ENCODE measurements at regions not wholly inside any gene's neighbourhood (a gene's known extent, or its start where the extent isn't known, plus 50 kb on each side); places are given as distances from the start of the nearest gene placed in this dataset.

GRCh38 chr2:49834433-49834832 is 680.1 kb upstream of the FSHR start:
- no peak for DNase-seq (ENCODE audit: low read depth)
- no peak for TF ChIP-seq CTCF (IDR thresholded peaks at IDR 0.05; ENCODE audit: insufficient read depth, low read depth, low read length)
- no peak overlapping the region for H3K4me3 ChIP-seq (ENCODE audit: low read depth, low read length)

GRCh38 chr2:49832555-49832954 is 678.2 kb upstream of the FSHR start:
- TF ChIP-seq CTCF (IDR thresholded peaks at IDR 0.05; ENCODE audit: insufficient read depth, low read depth, low read length) = no peak
- no peak for DNase-seq (ENCODE audit: low read depth)
- no peak overlapping the region for H3K4me3 ChIP-seq (ENCODE audit: low read depth, low read length)

- no peak for TF ChIP-seq CTCF (IDR thresholded peaks at IDR 0.05; ENCODE audit: insufficient read depth, low read depth, low read length)
- no peak for DNase-seq (ENCODE audit: low read depth)
- no peak overlapping the region for H3K4me3 ChIP-seq (ENCODE audit: low read depth, low read length)
Observed at GRCh38 chr2:49831698-49832367, 677.5 kb upstream of the FSHR start.

- TF ChIP-seq CTCF (IDR thresholded peaks at IDR 0.05; ENCODE audit: insufficient read depth, low read depth, low read length) = no peak
- no peak overlapping the region for H3K4me3 ChIP-seq (ENCODE audit: low read depth, low read length)
- no peak for DNase-seq (ENCODE audit: low read depth)
Observed at GRCh38 chr2:49830846-49831245, 676.5 kb upstream of the FSHR start.

- H3K4me3 ChIP-seq (ENCODE audit: low read depth, low read length) = no peak overlapping the region
- no peak for DNase-seq (ENCODE audit: low read depth)
- no peak for TF ChIP-seq CTCF (IDR thresholded peaks at IDR 0.05; ENCODE audit: insufficient read depth, low read depth, low read length)
Observed at GRCh38 chr2:49827366-49827765, 673.1 kb upstream of the FSHR start.

GRCh38 chr2:49813208-49813607 is 658.9 kb upstream of the FSHR start:
- TF ChIP-seq CTCF (IDR thresholded peaks at IDR 0.05; ENCODE audit: insufficient read depth, low read depth, low read length) = no peak
- no peak for DNase-seq (ENCODE audit: low read depth)
- no peak overlapping the region for H3K4me3 ChIP-seq (ENCODE audit: low read depth, low read length)

GRCh38 chr2:49812730-49813129 is 658.4 kb upstream of the FSHR start:
- no peak for TF ChIP-seq CTCF (IDR thresholded peaks at IDR 0.05; ENCODE audit: insufficient read depth, low read depth, low read length)
- H3K4me3 ChIP-seq (ENCODE audit: low read depth, low read length) = no peak overlapping the region
- no peak for DNase-seq (ENCODE audit: low read depth)

All from fibroblast of villous mesenchyme (primary cell).